Superior temporal gyrus (tissue), 1 donor: ENCODE measurements at regions not wholly inside any gene's neighbourhood (a gene's known extent, or its start where the extent isn't known, plus 50 kb on each side); places are given as distances from the start of the nearest gene placed in this dataset.
A peak's percentile ranks its signal among the peaks of the same experiment; 100 is the strongest.

Experiments used
- DNase-seq: peaks from one replicate; pipeline ENCODE4 v3.0.0-alpha.2; 2016; ENCODE audit errors: extremely low spot score

DNA sequence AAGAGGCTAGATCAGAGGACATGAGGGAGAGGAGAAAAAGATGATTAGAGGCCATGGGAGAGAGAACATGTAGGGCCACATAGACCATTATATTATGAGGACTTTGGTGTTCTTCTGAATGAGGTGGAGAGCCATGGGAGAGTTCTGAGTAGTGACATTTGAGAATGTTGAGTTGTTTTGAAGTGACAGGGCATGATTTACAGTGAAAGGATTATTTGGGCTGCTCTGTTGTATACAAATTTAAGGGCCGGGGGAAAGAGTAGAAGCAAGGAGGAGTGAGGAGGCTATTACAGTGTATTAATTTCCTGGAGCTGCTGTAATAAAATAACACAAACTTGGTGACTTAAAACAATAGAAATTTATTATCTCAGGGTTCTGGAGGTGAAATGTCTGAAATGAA, 102.5 kb upstream of the RGS4 start:
- DNase-seq: no peak

DNA sequence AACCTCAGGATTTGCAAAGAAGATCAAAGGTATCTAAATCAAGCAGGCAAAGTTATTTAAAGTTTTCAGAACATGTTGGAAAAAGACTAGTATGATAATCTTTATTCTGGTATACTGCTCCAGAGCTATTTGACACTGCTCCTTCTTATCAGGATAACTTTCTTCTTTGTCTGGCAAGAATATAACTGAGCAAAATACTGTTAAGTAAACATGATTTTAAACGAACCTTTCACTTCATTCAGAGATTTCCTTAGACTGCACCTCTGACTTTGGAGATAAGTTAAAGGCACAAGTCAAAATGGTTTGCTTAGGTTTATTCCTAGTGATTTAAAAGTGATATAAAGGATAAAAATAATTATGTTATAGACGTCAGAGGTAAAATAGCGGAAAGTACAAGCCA, 103.9 kb upstream of the CCDC190 start:
- DNase-seq: no peak

DNA sequence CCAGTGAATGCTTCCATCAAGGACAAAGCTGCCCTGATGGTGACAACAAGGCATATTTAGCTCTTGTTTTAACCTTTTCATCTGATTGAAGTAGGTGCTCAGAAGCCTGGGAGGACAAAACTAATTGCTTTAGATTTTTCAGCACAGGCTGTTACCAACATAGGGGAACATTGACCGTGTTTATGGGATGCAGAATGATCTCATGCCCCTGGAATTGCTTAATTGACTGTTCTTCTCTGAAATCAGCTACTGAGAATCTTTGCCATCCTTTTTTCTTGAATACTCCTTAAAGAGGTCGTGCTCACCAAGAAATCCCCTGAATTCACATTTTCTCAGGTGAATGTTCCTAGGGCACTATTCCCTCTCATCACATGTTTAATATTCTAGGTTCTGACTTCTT, 95.9 kb upstream of the CCDC190 start:
- DNase-seq: no peak

DNA sequence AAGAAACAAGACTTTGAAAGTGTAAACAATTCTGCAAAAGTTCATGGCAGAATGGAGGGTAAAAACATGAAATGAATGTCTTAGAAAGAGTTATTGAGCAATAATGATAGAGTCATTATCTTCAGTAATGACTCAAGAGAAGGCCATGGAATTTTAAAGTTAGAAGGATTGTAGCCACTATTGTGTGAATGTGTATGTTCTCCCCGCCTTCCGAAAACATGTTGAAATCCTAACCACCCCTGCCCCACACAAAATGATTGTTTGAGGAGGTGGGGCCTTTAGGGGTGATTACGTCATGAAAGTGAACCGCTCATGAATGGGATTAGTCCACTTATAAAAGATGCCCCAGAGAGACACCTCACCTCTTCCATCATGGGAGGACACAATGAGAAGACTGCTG, 93.8 kb upstream of the CCDC190 start:
- no peak for DNase-seq

DNA sequence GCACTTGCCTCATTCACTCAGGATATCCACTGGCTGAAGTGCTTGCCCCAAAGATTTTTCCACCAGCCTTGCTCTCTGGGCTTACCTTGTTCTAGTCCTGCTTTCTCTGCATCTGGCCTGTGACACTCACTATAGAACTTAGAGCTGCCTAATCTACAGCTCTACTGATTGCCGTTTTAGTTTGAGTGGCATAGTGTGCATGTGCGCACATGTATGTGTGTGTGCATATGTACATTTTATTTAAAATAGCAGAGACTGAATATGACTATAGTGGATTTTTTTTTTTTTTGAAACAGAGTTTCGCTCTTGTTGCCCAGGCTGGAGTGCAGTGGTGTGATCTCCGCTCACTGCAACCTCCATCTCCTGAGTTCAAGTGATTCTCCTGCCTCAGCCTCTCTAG, 92.0 kb upstream of the CCDC190 start:
- DNase-seq: no peak

DNA sequence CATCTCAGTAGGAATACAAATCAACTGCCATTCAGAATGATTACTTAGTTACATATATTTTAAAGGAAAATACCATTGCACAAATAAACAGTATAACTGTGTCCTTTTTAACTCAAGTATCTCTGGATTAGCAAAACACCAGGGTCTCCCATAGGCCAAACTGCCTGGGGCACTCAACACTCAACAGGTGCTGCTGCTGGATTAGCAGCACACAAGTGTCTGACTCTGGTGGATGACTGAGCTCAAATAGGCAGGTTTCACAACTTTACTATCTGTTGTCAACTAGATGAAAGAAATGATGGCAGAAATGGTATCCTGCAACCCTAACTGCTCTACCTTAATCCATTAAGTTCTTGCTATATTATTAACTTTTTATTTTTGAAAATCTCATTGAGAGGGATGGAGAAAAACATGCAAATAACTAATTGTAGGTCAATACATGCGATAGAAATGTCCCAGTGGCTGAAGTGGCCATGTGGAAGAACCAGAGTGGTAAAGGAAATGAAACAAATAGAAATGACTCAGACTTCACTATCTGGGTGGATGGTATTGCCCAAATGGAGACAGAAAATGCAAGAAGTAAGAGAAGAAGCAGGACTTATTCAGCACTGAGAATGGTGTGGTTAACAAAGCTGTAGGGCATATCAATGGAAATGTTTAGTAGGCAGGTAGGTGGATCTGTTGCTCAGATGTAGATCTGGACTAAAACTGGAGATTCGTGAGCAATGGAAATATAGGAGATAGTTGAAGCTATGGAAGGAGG, 90.8 kb upstream of the CCDC190 start:
- no peak for DNase-seq

DNA sequence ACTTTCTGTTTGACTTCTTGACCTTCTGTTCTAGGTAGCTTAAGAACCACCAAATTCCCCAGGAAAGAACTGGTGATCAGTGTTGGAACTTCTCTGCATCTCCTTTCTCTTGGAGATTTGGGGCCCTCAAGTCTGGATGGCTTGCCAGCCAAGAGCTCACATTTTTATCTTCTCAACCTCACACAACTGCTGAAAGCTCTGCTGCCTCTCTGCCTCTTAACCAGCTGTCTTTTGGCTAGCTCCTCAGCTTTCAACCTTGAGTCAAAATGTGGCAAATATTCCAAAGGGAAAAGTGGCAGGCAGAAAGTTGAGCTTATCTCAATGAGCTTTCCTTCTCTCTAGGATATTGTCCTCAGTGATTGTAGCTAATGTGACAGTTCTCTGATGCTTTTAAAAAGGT, 89.2 kb upstream of the CCDC190 start:
- peak; percentile 28 for DNase-seq

DNA sequence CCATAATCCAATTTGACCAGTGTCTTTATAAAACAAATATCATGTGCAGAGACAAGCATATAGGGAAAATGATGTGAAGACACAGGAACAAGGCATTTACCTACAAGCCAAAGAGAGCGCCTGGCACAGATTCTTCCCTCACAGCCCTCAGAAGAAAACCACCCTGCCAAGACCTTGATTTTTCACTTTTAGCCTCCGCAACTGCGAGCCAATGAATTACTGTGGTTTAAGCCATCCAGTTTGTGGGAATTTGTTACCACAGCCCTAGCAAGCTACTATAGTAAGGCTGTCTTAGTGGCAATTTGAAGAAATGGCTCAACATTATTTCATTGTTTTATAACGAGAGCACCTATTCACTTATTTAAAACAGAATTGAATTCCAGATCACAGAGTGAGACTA, 85.7 kb upstream of the CCDC190 start:
- DNase-seq: no peak

DNA sequence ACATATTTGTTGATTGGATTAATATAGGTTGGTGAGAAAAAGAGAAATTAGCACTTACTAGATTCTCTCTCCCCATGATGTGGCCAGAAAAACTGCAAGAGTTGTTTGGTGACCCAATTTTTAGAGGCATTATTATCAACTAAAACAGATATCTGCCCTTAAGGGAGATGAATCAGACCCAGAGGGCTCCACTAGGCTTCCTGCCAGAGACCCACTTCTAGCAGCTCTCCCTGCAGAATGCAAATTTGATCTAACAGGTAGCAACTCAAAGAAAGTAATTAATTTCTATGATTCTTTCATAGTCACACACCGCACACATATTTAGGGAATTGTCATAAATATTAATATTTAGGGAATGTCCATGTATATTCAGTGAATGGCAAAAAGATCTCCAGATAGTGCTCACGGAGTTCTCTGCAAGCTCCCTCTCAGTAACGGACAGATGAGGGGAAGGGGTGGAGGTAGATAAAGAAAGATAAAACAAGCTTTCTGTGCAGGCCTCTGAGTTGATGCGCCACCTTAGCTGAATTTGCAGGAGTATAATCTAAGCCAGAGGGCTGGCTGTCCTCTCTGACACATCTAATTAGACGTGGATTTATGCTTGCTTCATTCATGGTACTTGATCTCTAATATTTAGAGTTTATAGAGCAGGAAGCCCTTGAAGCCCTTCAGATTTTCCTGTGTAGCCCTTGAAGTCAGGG, 84.1 kb upstream of the CCDC190 start:
- no peak for DNase-seq

DNA sequence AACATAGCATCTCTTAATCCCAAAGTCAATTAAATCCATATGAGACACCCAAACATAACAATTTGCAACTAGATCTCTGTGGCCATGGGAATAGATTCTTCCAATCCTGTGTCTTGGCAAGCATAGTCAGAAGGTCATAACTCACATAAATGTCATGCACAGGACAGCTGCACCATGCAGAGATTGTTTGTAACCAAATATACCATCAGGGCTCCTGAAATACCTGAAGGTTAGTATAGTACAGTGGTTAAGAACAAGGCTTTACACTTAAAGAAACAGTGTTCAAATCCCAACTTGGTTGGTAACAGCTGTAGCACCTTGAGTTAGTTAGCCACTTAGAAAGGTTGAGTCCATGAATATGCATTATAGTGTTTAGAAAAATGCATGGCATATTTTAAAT, 82.6 kb upstream of the CCDC190 start:
- no peak for DNase-seq

DNA sequence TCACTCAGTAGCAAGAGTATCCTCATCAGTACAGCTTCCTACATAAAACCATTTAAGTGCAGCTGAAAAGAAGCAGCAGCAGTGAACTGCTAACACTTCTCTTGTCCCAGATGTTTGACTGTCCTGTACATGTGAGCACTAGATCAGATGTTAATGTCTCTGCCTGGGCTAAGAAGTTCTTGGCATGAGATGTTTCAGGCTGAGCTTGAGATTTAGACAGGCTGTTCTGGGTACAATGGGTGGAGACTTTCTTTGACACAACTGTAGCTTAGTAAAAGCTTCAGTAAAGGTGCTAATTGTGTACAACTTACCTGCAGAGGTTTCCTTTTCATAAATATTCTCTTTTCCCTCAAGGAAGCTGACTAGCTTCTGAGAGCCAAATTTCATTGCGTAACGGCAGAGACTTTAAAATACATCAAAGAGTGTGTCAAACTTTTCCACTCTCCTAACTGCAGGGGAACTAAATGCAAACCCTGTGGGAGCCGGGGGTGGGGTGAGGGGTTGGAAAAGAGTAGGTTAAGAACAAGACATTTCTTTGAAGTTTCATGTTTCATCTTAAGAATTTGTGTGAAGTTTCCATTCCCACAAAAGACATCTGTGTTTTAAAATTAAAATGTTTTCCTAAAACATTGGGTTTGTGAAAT, 82.1 kb upstream of the CCDC190 start:
- DNase-seq: no peak

DNA sequence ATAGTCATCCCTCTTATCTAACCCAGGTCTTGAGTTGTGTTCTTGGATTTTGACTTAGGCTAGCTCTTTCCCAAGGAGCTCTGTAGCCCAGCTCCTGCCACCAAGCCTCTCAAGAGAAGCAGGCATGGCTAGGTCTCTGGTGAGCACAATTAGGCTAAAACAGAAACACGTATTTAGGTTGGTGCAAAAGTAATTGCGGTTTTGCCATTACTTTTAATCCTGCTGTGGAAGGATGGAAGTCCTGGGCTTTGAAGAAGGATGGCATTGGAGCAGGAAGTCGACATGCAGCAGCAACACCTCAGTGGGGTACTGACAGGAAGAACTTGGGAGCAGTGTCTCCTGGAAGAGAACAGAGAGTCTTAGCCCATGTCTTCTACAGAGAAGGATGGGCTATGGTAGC, 80.0 kb upstream of the CCDC190 start:
- no peak for DNase-seq

DNA sequence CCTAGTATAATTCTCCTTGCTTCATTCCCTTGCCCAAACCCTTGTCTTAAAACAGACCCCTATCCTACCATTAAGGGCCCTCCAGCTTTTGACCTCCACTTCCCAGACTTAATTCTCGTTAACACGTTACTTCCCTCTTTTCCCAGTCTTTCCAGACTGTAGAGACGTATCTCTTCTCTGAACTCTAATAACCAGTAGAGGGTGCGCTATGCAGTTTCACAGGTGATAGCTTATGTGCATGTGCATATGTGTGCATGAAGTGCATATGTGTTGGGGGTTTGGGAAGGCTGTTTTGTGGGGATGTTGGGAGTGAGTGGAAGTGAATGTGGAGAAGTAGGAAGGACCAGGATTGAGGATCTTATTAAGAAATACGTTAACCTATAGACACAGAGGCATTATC, 78.1 kb upstream of the CCDC190 start:
- DNase-seq: no peak

DNA sequence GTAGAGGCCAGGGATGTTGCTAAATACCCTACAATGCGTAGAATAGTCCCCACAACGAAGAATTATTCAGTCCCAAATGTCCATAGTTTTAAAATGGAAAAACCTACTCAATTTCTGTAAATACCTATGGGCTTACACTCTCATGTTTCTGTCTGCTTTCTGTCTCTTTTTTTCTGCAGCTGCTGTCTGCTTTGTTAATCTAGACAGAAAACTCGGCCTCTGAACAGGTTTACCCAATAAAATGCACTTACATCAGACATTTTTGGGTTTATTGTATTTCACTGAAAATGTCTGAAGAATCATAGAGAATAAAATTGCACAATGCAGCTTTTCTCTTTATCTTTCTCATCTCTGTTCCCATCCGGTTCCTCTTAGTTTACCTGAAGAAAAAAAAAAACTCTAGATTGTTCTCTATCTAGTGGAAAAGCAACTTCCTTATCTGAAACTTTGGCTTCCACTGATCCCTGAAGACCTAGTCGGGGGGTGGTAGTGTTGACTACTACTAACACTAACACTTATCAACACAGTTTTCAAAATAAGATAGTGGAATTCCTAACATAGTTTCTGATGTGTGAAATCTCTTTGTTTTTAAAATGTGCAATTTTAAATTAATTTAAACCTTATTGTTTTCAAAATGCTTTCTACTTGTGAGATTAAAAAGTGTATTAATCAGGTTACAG, 76.9 kb upstream of the CCDC190 start:
- no peak for DNase-seq

DNA sequence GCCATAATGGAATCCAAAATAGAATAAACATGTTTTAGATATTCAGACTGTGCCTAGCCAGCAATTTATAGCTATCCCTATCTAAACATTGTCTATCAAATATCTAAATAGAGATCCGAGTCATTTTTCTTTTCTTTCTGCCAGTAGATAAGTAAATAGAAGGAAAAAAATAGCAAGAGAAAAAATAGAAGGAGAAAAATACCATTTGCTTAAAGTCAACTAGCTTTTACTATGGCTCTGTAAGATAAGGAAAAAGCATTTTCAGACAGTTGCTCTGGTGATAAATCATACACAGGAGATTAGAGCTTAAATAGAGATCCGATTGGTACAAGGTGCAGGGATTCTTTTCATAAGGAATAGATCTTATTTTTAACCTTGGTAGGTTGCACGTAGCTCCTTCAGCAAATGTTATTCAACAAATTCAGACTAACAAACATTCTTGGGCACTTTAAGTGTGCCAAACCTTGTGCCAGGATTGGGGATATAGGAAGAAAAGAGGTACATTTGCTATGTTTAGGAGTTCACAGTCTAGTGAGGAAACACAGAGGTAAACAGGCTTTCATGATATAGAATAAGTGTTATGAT, 70.1 kb upstream of the CCDC190 start:
- no peak for DNase-seq

DNA sequence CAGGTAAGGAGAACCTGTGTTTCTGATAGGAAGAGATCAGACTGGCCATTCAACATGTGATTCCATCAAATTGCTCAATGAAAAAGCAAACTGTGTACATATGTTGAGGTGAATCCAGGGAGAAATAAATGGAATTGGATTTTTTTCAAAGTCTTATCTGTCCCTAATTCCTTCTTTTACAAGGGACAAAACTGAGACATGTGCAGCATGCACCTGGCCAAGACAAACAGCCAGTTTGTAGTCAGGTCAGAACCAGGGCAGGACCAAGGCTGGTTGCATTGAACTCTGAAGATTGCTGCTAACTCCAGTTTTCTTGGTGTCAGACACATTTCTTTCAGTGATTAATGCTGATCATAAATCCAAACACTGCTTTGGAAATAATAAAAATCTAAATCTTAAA, 69.6 kb upstream of the CCDC190 start:
- DNase-seq: no peak

DNA sequence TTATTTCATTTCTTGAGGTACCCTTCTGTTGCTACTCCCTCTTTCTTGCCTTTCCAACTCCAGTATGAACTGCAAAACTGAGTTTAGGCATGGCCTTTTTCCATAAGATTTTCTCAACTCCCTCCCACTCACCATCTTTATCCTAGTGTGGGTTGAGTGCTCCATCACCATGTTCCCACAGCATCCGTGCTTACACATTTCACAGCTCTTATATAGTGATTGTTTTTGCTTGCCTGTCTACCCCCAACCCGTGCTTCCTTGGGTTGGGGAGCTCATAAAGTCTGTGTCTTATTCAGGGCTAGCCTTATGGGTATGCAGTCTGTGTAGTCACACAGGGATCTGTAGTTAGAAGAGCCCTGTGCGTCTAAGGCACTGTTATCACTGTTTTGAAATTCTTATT, 68.2 kb upstream of the CCDC190 start:
- DNase-seq: peak; percentile 72

DNA sequence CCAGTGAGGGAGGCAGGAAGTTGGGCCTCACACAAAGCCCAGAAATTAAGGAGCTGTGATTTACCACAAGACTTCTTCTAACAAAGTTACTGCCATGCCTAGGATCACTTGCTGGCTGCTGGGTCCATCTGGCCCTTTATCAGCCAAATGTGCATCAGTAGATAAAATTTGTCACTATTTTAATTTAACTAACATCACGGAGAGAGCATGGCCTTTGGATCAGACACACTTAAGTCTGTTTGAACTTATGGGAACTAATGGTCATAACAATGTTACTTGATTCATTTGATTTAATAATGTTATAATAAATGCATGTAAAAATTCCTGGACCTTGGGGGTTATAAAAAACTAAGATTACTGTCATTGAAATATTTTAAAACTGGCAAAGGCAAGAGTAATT, 67.2 kb upstream of the CCDC190 start:
- DNase-seq: no peak

DNA sequence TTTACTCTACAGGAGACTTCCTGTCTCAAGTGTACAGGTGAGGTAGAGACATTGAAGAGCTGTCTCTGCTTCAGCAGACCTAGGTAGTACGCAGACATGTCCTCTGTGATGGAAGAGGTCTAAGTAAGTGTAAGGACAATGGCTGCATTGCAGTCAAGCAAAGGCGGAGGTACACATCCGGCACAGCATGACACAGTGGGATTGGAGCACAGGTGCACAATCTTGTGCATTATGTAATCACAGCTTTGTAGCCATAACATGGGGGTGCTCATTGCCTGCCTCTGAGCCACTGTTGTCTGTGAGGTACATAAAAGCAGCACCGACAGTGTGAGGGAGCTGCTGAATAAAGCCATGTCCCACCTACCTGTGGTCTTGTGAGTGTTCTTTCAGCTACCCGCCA, 66.4 kb upstream of the CCDC190 start:
- no peak for DNase-seq

DNA sequence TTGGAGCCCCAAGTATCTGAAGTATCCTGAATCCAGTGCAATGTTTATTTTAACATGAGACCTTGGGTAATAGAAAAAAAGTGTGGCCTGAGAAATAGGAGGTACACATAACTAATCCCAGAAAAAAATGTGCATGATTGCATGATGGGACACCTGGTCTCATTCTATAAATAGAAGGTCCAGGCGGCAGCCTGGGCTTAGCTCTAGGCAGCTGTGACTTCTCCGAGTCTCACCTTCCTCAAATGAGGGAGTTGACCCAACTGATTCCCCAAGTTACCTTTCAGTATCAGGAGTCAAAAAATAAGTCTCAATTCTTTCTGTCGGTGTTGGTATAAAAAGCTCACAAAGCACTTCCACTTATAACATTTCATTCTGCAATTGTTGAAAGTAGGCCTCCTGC, 65.9 kb upstream of the CCDC190 start:
- DNase-seq: no peak

DNA sequence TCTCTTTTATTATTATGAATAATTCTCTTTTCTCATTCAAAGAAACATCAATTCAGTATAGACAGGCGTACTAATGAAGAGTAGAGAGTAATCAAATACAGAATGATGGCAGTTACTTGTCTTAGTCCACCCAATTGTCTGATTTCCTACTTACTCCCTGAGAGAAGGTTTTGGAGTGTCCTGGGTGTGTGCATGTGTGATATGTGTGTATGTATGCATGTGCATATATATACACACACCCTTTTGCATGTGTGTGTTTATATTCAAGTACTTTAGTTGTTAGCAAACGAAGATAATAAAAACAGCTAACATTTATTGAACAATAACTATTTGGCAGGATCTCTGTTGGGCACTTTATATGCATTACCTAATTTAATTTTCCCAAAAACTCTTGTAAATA, 63.2 kb upstream of the CCDC190 start:
- DNase-seq: no peak

DNA sequence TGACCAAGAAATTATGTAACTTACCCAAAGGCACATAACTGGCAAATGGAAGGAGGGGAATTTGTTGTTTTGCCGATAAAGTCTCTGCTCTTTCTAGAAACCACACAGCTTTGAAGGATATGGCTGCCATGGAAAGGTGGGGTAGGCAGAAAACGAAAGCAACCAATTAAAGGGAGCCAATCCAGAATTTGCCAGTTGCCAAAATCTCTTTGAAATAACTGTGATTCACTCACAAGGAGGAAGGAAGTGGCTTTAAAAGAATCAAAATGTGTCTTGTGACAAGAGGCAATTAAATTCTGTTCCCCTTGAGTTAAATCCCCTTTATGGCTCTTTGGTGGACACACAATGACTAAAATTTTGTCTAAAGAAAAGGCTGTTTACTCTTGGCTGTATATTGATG, 61.2 kb upstream of the CCDC190 start:
- DNase-seq: no peak
